ENCODE measurements at regions not wholly inside any gene's neighbourhood (a gene's known extent, or its start where the extent isn't known, plus 50 kb on each side); places are given as distances from the start of the nearest gene placed in this dataset.
"Not testable (repeated sequence)": the region's sequence is repeated elsewhere in the genome, so short reads cannot be mapped to it uniquely, and the experiment has no call there.

DNA sequence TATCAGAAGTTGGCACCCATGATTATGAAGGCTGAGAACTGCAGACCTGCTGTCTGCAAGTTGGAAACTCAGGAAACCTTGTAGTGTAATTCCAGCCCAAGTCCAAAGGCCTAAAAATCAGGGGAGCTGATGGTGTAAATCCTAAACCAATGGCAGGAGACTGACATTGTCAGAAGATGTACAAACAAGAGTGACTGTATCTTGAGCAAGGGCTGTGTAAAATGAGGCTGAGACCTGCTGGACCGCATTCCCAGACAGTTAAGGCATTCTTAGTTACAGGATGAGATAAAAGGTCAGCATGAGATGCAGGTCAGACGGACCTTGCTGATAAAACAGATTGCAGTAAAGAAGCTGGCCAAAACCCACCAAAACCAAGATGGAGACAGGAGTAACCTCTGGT is 147.7 kb downstream of the COG6 start:
- no peak for DNase-seq

DNA sequence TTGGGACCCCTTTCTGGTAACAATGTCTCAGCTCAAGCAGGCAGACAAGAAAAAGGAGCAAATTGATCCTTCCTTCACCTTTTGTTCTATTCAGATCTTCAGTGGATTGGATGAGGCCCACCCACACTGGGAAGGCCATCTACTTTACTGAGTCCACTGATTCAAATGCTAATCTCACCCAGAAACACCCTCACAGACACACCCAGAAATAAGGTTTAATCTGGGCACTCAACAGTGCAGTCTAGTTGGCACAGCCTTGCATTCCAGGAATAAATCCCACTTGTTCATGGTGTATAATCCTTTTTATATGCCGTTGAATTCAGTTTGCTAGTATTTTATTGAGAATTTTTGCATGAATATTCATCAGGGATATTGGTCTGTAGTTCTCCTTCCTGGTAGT is 148.4 kb downstream of the COG6 start:
- DNase-seq, result no peak

DNA sequence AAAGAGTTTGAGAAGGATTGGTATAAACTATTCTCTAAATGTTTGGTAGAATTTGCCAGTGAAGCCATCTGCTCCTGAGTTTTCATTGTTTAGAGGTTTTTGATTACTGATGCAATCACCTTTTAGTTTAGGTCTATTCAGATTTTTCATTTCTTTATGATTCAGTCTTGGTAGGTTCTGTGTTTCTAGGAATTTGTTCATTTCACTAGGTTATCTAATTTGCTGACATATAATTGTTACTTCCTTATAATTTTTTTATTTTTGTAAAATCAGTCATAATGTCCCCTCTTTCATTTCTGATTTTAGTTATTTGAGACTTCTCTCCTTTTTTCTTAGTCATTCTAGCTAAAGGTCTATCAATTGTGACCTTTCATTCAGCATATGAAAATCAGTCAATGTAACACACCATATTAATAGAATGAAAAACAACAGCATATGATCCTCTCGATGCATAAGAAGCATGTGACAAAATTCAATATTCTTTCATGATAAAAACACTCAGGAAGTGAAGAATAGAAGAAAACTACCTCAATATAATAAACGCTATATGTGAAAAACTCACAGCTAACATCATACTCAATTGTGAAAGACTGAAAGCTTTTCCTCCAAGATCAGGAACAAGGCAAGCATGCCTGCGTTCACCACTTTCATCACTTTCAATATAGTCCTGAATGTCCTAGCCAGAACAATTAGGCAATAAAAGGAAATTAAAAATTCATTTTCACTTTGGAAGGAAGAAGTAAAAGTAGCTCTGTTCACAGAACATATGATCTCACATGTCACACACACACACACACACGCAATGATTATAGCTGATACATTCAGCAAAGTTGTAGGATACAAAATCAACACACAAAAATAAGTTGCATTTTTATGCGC is 149.1 kb downstream of the COG6 start:
- DNase-seq, result no peak

DNA sequence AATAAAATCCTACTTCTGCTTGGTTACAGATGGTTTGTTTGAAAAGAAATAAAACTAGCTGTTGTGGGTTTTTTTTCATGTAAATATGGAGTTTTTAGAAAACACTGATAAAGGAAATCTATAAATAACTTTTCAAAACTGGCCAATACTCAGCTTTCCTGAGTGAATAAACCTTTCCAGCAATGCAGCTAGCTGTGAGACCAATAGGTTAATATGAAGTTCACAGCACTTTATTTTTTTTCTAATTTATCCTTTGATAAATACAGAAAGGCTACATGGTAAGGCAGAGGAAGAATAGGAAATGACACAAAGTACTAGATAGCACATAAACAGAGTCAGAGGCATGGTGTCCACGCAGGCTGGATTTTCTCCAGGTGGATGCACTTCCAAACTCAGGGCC is 154.0 kb downstream of the COG6 start:
- no peak for DNase-seq

DNA sequence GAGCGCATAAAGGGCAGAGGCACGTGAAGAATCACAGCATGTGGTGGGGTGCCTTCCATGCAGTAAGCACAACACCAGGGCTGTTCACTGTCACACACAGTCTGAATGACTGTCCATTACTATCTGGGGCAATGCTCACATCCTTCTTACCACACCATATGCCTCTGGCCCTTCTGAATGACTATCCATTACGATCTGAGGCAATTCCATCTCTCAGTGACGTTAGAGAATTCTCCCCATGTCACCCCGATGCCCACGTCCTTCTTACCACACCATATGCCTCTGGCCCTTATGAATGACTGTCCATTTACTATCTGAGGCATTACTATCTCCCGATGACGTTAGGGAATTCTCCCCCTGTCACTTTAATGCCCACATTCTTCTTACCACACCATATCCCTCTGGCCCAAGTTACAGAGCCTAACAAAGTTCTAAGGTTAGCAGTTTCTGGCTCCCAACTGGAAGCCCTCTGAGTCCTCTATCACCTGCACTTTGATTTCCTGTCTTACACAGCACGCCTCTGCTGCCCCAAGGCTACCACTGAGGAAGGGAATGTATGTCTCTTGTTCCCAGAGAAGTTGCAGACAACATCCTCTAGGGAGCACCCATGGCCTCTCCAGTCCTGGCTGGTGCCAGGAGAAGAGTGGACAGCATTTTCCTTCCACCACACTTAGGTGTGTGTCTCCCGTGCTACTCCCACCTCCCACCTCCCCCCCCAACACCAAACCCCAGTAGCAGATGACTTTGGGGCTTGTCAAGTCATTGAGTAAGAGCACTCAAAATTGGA is 154.8 kb downstream of the COG6 start:
- no peak for DNase-seq

DNA sequence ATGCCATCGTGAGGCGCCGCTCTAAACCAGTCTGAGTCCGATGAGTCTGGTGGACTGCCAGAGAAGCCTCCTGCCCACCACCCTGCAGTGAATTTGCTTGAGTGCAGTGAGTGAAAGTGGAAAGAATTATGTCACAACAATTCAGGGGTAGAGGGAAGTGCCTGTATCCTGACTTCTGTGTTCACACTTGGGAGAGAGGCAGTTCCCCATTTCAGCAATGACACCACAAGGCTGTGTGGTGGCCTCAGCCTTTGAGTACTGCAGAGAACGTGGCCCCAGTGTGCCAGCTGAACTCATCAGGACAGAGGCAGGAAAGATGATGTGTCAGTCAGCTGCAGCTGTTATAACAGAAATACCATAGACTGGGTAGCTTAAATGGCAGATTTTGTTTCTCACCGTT is 155.6 kb downstream of the COG6 start:
- no peak for DNase-seq

DNA sequence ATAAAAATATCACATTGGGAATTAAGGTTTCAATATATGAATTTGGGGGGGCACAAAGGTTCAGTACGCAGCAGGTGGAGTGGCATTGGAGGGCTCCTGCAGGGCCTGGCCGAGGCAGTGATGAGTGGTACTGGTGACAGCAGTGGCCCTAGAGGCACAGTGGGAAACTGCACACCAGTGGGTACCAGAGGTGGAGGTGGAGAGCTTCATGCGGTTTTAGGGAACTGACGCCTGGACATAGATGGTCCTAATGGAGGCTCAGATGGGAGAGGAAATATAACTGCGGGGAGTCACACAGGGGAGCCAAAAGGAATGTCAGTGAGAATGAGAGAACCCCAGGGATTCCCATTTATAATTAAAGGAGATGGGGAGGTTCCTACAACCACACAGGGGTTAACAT is 156.2 kb downstream of the COG6 start:
- no peak for DNase-seq

DNA sequence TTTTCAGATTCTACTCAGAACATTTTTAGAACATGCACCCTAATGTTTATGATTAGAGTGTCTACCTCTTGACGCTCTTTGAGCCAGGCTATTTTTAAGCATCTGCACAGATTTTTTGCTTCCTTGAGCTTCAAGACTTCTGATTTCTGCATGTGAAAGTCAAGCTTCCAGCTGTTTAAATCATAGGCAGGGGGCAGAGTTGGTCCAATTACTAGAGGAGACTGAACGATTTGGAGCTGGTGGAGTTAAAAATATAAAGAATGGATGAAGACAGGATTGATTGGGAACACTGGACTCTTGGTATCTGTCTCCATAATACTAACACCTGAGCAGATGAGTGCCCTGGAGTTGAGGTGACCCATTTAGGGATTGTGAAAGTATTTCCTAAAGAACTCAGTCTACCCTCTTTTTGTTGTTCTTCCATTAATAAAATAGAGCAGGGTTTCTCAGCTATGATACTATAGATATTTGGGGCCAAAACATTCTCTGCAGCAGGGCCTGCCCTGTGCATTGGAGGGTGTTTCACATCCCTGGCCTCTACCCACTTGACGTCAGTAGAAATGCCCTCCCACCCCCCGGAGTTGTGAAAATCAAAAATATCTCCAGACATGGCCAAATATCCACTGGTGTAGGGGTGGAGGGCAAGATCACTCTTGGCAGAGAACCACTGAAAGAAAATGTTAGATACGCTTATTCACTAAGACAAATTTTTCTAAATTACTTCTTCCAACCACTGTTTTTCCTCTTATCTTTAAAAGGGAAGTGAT is 160.1 kb downstream of the COG6 start:
- no peak for DNase-seq

DNA sequence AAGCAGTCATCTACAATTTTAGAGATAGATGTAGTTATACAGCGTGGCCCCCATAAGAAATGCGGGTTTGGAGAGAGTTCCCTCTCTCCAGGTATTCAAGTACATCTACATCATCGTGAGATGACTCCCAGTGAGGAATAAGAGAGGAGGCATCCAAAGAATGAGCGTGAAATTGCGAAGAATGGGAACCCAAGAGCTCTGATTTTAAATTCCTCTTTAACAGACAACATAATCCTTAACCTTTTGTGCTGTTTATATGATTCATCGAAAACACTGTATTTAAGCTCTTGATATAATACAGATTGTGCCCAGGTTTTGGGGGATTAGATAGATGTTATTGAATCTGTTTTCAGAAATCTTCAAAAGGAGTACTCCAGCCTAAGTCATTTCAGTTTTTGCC is 161.5 kb downstream of the COG6 start:
- DNase-seq, result peak; percentile 66

DNA sequence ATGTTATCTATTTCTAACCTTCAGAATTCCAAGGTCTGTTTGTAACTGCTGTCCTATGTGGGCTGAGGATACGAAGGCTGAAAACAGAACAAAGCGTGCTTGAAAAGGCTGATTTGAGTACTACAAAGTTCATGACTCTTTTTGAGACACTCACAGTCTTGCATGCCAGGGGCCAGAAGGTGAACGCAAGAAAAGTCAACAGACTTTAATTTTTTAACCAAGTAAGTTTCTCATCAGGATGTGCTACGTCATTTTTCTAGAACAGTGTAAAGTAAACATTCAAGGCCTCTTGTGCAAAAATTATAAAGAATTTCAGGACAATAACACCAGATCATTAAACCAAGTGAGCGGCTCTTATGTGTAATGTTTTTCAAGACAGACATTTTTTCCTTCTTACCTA is 163.5 kb downstream of the COG6 start:
- DNase-seq, result peak; percentile 76

DNA sequence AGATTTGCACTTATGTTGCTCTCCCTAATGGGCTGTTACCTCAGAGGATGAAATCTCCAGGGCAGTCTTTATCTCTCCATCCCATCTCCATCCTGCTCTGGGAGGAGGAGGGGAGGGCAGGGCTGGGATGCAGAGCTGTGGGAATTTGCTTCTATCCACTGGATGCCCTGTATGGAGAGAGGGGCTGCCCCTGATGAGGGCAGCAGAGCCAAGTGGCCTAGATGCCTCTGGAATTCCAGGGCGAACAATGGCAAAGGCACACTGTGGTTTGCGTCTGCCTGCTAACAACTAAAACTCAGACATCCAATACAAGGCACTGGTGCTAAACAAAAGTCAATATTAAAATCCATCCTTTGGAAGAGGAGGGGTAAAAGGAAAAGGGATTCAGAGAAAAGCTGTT is 165.1 kb downstream of the COG6 start:
- DNase-seq, result no peak

DNA sequence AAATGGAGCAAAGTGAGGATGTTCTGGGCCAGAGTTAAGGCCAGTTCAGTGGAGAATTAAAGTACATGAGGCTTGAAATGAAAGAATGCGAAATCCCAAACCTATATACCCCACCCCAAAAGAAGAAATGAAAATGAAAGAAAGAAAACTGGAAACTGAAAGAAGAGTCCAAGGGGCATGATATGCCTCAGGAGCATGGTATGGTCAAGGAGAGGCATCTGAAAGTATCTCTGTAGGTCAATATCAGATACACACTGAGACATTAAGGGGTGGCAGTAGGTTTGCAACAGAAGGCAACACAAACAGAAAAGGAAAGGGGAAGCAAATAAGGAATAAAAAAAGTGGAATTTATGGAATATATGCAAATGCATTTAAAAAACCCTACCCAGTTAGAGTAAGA is 166.5 kb downstream of the COG6 start:
- no peak for DNase-seq

DNA sequence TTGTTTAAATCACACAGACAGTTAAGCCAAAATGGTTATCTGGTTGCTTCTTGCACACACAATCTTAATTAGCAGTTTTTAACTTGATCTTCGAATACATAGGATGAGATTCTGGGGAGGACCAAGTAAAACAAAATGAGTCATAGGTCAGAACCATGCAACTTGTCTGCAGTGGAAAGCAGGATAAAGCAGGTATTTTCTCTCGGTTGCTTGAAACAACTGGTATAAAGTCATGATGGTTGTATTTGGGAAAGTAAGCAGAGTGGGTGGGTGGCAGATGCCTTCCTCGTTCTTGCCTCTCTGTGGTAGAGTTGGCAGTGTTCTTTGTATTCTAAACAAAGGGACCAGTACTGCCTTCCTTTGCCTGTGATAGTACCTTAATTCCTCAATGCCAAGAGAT is 167.0 kb downstream of the COG6 start:
- no peak for DNase-seq

DNA sequence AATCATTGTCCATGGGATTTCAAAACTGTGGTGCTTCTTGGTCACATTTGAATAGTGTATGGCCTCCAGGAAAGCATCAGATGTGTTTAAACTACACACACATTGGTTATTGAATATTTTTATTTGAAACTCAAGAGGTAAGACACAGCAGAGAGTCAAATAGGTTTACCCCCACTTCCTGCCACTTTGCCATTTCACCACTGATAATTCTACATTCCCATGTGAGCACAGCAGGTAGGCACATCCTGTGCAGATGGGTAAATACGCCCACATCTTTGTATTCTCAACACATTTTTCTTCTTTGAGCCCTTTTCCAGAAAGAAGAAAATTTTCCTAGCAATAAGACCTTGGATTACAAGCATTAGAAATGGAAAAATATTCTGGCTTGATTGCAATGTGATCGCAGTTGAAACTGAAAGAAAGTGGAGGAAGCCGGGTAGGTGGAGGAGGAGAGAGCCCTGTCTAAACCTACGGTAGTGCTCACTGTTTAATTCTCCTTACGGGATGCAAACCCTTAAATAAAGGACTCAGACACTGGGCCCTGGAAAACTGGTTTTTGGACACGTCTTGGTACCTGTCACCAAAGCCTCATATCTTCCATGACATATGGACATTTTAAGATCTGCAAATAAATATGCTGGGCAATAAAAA is 167.7 kb downstream of the COG6 start:
- DNase-seq, result no peak

DNA sequence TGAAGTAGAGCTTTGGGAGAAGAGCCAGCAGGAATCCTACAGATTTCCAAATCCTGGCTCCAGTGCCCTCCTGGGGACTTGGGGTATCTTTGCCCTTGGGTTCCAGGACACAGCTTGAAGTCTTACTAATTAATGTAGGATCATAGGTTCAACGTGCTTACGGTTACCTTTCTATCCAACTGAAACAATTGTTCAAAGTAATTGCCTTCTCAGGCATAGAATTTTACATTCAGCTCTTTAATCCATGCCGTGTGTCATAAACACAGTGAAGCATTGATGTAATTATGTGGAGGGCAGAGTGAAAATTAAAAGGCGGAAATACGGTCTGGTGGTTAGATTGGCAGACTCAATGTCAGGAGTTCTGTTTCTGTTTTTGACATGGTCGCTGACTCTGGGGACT is 170.4 kb downstream of the COG6 start:
- DNase-seq, result no peak

DNA sequence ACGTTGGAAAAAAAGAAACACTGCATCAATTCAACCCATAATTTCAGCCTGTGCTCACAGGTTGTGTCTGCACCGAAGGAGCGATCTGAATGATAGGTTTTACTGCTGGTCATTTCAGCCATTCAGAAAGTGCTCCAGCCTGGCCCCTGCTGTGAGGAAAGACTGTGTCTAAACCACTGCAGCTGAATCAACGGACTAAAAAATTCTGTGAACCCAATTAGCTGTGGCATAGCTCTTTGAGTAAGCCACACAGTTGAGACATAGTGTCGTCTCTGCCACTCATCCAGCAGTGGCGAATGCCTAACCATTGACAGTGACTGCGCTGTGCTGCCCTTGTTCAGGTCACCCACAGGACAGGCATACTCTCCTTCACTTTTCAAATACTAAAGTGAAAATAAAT is 179.8 kb downstream of the COG6 start:
- no peak for DNase-seq

DNA sequence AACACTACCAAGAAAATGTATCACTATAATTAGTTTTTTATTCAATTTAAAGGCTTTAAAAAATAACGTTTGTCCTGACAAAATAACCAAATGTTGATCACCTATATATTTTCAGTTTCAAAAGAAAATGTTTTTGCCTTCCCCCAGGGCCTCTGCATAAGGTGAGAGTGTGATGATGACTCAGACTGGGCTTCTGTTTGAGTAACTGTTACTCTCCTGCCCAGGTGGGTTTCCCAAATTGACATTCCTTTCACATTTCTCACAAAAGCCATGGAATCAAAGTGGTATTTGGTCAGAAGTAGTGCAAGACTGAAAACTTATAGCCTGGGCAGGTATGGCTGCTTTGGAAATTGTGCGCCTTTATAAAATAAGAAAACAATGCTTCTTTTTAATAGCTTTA is 180.6 kb downstream of the COG6 start:
- no peak for DNase-seq

DNA sequence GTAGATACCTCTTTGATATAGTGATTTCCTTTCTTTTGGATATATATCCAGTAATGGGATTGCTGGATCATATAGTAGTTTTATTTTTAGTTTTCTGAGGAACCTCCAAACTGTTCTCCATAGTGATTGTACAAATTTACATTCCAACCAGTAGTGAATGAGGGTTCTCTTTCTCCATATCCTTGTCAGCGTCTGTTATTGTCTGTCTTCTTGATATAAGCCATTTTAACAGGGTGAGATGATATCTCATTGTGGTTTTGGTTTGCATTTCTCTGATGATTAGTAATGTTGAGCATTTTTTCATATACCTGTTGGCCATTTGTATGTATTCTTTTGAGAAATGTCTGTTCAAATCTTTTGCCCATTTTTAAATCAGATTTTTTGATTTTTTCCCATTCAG is 182.4 kb downstream of the COG6 start:
- not testable (repeated sequence) for DNase-seq

DNA sequence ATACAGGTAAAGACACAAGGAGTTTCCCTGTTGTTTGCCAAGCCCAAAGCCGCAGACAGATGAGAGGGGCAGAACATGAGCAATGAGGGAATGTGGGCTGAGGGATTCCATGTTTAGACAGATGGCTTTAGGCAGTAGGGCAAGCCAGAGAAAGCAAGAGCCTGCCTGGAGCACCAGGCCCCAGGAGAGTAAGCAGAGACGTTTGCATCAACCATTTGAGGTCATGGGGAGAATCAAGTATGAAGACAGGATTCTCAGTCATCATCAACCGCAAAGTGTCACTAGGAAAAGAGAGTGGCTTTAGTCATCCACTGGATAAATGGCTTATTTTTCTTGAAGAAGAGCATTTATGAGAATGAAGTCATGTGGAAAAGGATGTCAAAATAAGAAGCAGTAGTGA is 184.7 kb downstream of the COG6 start:
- DNase-seq, result no peak

DNA sequence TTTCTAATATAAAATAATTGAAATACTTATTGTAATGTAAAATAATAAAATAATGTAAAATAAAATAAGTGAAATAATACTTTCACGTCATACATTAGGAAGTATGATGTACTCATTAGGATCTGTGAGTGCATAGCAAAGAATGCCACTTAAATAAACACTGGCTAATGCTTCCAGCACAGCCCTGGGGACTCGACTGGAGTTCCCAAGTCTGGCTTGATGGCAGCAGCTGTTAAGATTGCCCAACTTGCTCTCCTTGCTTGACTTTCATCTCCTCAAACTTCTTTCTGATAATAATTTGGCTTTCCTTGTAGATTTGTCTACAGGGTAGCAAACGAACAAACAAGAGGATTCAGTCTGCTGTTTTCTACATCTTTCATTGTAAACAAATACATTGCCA is 191.9 kb downstream of the COG6 start:
- DNase-seq, result no peak

DNA sequence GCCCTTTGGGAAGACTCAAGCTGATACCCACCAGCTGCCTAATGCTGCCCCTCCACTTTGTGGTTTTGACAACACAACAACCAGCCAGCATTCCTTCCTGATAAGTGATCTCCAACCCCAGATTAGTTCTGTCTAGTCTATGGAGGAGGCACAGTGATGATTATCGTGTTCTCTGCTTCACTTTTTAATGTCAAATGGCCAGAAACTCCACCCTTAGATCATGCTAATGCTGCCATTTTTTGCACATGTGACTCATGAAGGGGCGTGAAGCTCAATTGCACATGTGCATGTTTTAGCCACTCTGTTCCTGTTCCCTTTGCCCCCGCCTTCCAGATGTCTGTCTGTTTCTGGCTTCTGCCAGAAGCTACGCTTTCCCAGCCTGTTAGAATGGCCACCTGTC is 199.8 kb downstream of the COG6 start:
- DNase-seq, result peak; percentile 5

DNA sequence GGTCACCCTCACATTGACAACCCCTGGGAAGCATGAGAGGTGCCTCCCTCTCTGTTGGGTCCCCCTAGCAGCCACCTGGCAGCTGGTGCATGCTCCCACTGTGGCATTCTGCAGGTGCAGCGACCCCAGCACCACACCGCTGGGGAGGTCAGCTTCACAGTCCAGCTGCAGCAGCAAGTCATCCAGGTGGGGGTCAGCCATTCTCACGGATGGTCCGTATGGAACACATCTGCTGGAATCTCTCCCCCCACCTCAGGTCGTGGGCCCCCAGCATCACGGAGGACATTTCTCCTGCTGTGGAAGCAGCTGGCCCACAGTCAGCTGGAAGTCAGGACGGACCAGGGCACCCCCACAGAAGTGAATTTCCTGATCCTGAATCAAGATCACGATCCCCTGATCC is 201.3 kb downstream of the COG6 start:
- no peak for DNase-seq

DNA sequence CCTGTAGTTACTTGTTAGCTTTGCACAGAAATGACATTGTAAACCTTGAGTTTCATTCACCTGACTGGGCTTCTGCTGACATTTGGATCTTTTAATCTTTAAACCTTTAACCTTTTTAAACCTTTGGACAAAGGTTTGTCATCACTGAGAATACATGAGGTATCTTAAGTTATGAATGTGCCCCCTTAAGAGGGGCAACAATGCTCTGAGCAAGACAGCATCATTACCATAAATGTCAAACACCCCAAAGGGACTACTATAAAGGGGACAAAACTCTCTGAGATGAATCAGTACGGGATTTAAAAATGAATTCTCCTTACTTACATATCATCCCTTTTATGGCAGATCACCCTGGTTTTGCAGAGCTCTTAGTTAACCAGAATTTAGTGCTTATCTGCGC is 203.3 kb downstream of the COG6 start:
- DNase-seq, result no peak
